ENCODE measurements at regions not wholly inside any gene's neighbourhood (a gene's known extent, or its start where the extent isn't known, plus 50 kb on each side); places are given as distances from the start of the nearest gene placed in this dataset.
A peak's percentile ranks its signal among the peaks of the same experiment; 100 is the strongest.

DNA sequence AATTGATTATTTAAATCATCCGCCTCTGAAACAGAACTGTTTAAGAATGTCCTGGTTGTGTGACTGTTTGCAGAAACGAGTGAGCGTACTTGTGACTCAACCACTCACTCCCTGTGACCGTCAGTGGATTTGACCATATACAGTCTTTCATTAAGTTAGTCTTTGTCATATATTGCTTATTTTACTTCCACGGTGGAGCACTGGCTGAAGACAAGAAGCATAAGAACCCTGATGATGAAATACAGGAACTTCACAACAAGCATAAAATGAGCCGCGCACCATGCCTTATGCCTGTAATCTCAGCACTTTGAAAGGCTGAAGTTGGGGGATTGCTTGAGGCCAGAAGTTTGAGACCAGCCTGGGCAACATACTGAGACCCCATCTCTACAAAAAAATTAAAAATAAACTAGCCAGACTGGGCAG, 194.0 kb downstream of the TOMM20 start:
- H3K9me3 ChIP-seq (ENCODE audit: control insufficient read depth, insufficient read depth, low read depth, low read length) = no peaks in the 10 kb centered on the region
- peak; percentile 36; the same call in 1 of the 2 replicates for ATAC-seq
- H3K4me3 ChIP-seq (ENCODE audit: low read depth in 2 of 2, low read length in 2 of 2) = no peak overlapping the region
- peaks cover 38% of the 10 kb centered on the region for H3K4me1 ChIP-seq (ENCODE audit: control insufficient read depth, insufficient read depth, low read length)
- TF ChIP-seq CTCF (IDR thresholded peaks at IDR 0.05) = no peak
- TF ChIP-seq, protein P1, sequence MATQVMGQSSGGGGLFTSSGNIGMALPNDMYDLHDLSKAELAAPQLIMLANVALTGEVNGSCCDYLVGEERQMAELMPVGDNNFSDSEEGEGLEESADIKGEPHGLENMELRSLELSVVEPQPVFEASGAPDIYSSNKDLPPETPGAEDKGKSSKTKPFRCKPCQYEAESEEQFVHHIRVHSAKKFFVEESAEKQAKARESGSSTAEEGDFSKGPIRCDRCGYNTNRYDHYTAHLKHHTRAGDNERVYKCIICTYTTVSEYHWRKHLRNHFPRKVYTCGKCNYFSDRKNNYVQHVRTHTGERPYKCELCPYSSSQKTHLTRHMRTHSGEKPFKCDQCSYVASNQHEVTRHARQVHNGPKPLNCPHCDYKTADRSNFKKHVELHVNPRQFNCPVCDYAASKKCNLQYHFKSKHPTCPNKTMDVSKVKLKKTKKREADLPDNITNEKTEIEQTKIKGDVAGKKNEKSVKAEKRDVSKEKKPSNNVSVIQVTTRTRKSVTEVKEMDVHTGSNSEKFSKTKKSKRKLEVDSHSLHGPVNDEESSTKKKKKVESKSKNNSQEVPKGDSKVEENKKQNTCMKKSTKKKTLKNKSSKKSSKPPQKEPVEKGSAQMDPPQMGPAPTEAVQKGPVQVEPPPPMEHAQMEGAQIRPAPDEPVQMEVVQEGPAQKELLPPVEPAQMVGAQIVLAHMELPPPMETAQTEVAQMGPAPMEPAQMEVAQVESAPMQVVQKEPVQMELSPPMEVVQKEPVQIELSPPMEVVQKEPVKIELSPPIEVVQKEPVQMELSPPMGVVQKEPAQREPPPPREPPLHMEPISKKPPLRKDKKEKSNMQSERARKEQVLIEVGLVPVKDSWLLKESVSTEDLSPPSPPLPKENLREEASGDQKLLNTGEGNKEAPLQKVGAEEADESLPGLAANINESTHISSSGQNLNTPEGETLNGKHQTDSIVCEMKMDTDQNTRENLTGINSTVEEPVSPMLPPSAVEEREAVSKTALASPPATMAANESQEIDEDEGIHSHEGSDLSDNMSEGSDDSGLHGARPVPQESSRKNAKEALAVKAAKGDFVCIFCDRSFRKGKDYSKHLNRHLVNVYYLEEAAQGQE (IDR thresholded peaks at IDR 0.05; ENCODE audit: insufficient read depth in 1 of 2, low read depth in 2 of 2, low read length in 1 of 2) = no peak
- TF ChIP-seq SIN3A (IDR thresholded peaks at IDR 0.05; ENCODE audit: borderline replicate concordance, insufficient read depth, low read depth, low read length) = no peak
- no peak for TF ChIP-seq POLR2AphosphoS5 (IDR thresholded peaks at IDR 0.05; ENCODE audit: low read depth, low read length)
- no peak for TF ChIP-seq TCF7L2 (IDR thresholded peaks at IDR 0.05; ENCODE audit: low read depth, low read length)
- ChIA-PET POLR2A (no interaction called here), CTCF (no interaction called here)
- BruUV-seq (replicated peaks) = no TSS peak
- no peaks in the 10 kb centered on the region for H3K27me3 ChIP-seq (ENCODE audit: control insufficient read depth, insufficient read depth, low read length)
- H3K36me3 ChIP-seq (ENCODE audit: control insufficient read depth, insufficient read depth, low read length) = no peaks in the 10 kb centered on the region
- intact Hi-C loops (cut with micrococcal nuclease; ENCODE audit: unreplicated experiment) (no loop called here), in situ Hi-C loops (cut with HindIII; ENCODE audit: low pct_unique_long_range_greater_than_20kb, low sequenced_read_pairs) (no loop called here)
- peak overlapping the region; percentile 82 for H3K27ac ChIP-seq (ENCODE audit: low read length)
- no peak for DNase-seq (ENCODE audit: low read depth, low spot score)

DNA sequence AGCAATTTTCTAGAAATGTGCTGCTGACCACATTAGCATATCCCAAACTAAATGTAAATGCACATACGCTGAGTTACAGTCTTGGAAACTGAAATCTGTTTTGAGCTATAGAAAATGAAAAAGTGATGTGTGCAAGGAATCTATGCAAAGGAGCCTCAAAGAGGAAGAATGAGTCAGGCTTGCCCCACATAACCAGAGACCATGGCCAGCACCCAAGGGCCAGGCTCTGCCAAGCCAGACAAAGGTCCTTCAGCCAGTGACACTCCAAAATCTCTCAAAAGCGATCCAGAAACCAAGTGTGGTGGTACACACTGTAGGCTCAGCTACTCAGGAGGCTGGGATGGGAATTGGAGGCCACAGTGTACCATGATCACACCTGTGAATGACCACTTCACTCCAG, 195.2 kb downstream of the TOMM20 start:
- ChIA-PET POLR2A (no interaction called here), CTCF (no interaction called here)
- Histone ChIP-seq H3K4me1 (ENCODE audit: control insufficient read depth, insufficient read depth, low read length) (peaks cover 48% of the 10 kb centered on the region), H3K9me3 (ENCODE audit: control insufficient read depth, insufficient read depth, low read depth, low read length) (no peaks in the 10 kb centered on the region), H3K27me3 (ENCODE audit: control insufficient read depth, insufficient read depth, low read length) (no peaks in the 10 kb centered on the region), H3K27ac (ENCODE audit: low read length) (peak overlapping the region; percentile 82), H3K4me3 (ENCODE audit: low read depth in 2 of 2, low read length in 2 of 2) (no peak overlapping the region), H3K36me3 (ENCODE audit: control insufficient read depth, insufficient read depth, low read length) (no peaks in the 10 kb centered on the region)
- DNase-seq (ENCODE audit: low read depth, low spot score) (no peak), ATAC-seq (peak; percentile 13; the same call in 1 of the 2 replicates)
- in situ Hi-C loops (cut with HindIII; ENCODE audit: low pct_unique_long_range_greater_than_20kb, low sequenced_read_pairs) = no loop called here
- BruUV-seq (replicated peaks) = no TSS peak
- intact Hi-C loops (cut with micrococcal nuclease; ENCODE audit: unreplicated experiment) = no loop called here
- TF ChIP-seq POLR2AphosphoS5 (IDR thresholded peaks at IDR 0.05; ENCODE audit: low read depth, low read length) (no peak), SIN3A (IDR thresholded peaks at IDR 0.05; ENCODE audit: borderline replicate concordance, insufficient read depth, low read depth, low read length) (no peak), TCF7L2 (IDR thresholded peaks at IDR 0.05; ENCODE audit: low read depth, low read length) (no peak), CTCF (IDR thresholded peaks at IDR 0.05) (no peak)
- TF ChIP-seq, protein P1 (IDR thresholded peaks at IDR 0.05; ENCODE audit: insufficient read depth in 1 of 2, low read depth in 2 of 2, low read length in 1 of 2) = no peak

All from Panc1 (cell line).